DMS53 treated with DMSO at 0.1 percent for 48 hours (cell line): ENCODE measurements at regions not wholly inside any gene's neighbourhood (a gene's known extent, or its start where the extent isn't known, plus 50 kb on each side); places are given as distances from the start of the nearest gene placed in this dataset.

Source experiments
- DNase-seq: peaks from one replicate; lab custom pipeline; 2025; ENCODE audit not compliant: unreplicated experiment; lab: John Stamatoyannopoulos, UW

DNA sequence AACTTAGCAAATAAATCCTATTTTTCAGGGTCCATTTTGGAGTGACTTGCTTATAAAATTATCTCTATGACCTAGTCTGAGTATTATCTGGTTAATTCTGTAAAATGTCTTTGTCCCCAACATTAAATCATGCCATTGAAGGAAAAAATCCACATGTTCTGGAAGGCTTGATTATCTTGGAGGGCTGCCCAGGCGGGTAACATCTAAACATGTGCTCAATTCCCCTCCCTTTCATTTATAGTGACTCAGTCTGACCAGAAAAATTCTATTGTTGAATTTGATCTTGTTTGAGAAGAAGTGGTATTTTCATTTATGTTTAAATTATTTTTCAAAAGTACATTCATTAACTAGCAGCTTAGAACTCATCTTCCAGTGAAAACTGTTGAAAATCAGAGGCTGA lies 55.4 kb upstream of the SLC10A7 start:
- DNase-seq: no peak

DNA sequence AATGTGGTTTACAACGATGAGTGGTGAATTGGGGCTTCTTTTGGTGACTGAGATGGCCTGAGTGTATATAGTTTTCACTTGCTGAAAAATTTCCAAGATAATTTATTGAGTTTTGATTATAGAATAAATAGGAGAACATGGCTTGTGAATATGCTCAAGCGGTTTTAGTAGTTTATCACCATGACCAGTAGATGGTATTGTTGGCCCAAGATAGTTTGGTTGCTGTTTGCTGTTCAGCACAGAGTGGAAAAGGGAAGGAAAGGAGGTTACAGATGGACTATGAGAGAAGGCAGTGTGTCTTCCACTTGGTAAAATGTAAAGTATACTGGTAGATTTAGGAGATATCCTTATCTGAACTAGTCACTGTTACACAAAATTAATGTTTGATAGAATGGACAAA lies 55.8 kb upstream of the POU4F2 start:
- peak; percentile 22 for DNase-seq

DNA sequence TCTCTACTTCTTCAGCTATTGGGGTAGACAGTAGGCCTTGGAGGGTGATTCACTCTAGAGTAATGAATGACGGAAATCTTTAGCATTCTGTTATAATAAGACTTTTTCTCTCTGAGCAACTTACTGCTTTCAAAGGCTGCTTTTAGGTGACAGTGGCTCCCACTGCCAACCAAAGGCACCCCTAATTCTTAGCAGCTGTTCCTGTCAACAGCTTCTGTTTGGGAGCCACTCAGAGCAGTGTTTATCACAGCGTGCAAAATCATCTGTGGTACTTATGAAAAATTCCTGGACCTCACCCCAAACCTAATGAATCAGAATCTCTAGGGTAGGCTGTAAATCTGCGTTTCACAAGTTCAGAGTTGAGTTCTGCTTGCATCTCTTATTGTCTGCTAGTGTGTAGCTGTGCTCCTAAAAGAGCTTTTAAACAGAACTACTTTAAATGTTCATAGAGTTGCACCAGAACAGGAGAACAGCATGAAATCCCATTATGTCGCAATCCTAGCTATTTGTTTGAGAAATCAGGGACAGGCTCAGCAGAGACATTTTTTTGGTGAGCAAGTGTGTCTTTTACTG lies 52.8 kb upstream of the POU4F2 start:
- DNase-seq: no peak
